ENCODE measurements at regions not wholly inside any gene's neighbourhood (a gene's known extent, or its start where the extent isn't known, plus 50 kb on each side); places are given as distances from the start of the nearest gene placed in this dataset.

GRCh38 chr3:5822843-5823242 lies 635.3 kb downstream of the EDEM1 start:
- no peak overlapping the region for H3K4me3 Mint-ChIP-seq
- ChIA-PET POLR2A (no interaction called here), CTCF (interaction anchor here (1.6 kb wide), 1 partner anchor 20 kb away, joined by 4 read pairs; no protein-coding TSS in a partner anchor)
- H3K27ac Mint-ChIP-seq = no peak overlapping the region
- no peak for DNase-seq
- no peaks in the 10 kb centered on the region for H3K9me3 Mint-ChIP-seq
- H3K27me3 Mint-ChIP-seq = no peaks in the 10 kb centered on the region
- no peaks in the 10 kb centered on the region for H3K36me3 Mint-ChIP-seq (ENCODE audit: low read depth)
- no peaks in the 10 kb centered on the region for H3K4me1 Mint-ChIP-seq

DNA sequence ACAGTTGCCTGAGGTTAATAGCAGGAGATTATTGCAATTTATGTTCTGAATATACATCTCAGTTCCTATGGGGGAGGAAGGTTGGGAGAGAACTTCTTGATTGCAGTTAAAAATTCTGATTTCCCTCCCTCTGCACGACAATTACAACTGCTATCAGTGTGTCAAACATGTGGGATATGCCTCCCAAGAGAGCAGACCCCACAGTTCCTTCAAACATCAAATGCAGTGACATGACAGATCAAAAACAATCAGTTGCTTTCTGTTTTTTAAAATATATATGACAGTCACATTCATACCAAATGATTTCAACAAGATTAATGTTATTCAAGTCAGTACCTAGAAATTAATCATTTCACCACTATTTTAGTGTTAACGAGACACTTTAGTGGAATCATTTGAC lies 639.0 kb downstream of the EDEM1 start:
- DNase-seq = no peak
- Mint-ChIP-seq H3K4me1 (no peaks in the 10 kb centered on the region), H3K4me3 (no peak overlapping the region), H3K27me3 (no peaks in the 10 kb centered on the region), H3K36me3 (ENCODE audit: low read depth) (no peaks in the 10 kb centered on the region), H3K27ac (no peak overlapping the region), H3K9me3 (no peaks in the 10 kb centered on the region)
- ChIA-PET POLR2A (no interaction called here), CTCF (interaction anchor here (1.4 kb wide), 1 partner anchor 17 kb away, joined by 3 read pairs; no protein-coding TSS in a partner anchor)

DNA sequence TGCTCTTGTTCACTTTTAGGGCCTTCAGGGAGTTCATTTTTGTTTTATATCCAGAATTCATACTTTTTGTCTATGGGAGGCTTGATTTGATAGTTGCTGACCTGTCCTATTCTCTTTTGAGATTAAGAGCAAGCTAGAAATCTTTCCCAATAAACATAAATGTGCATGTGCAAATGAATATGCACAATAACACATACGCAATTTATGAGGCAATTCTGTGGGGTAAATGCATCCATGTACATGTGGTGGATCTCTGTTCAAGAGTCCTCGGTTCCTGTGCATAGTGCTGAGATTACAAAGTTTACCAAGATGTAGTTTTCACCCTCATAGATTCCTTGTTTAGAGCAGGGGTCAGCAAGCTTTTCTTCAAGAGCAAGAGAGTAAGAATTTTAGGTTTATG lies 640.7 kb downstream of the EDEM1 start:
- DNase-seq = no peak
- Mint-ChIP-seq H3K27ac (no peak overlapping the region), H3K27me3 (no peaks in the 10 kb centered on the region), H3K36me3 (ENCODE audit: low read depth) (no peaks in the 10 kb centered on the region), H3K4me1 (no peaks in the 10 kb centered on the region), H3K4me3 (no peak overlapping the region), H3K9me3 (no peaks in the 10 kb centered on the region)
- ChIA-PET CTCF (no interaction called here), POLR2A (no interaction called here)

DNA sequence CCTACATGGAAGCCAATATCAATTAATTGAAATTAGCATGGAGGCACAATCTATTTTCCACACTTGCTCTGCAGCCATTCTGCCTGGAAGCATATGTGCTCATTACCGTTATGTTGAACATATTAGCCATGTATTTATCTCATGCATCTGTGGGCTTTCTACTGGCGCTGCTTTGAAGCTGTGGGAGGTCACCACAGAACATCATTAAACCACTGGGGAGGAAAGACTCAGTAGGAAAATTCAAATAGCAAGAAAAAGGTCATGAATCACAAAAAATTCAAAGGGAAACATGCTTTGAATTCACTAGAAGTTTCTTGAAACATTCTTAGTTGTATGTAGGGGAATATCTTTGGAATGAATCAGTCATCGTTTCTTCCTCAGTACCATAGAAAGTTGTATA lies 652.5 kb downstream of the EDEM1 start:
- ChIA-PET CTCF (no interaction called here), POLR2A (no interaction called here)
- no peak for DNase-seq
- H3K9me3 Mint-ChIP-seq = peaks cover 2% of the 10 kb centered on the region
- H3K36me3 Mint-ChIP-seq (ENCODE audit: low read depth) = no peaks in the 10 kb centered on the region
- no peak overlapping the region for H3K4me3 Mint-ChIP-seq
- no peak overlapping the region for H3K27ac Mint-ChIP-seq
- H3K27me3 Mint-ChIP-seq = no peaks in the 10 kb centered on the region
- no peaks in the 10 kb centered on the region for H3K4me1 Mint-ChIP-seq

- POLR2A ChIA-PET = no interaction called here
- Mint-ChIP-seq H3K4me1 (no peaks in the 10 kb centered on the region), H3K27ac (no peak overlapping the region), H3K36me3 (ENCODE audit: low read depth) (no peaks in the 10 kb centered on the region), H3K27me3 (no peaks in the 10 kb centered on the region), H3K9me3 (no peaks in the 10 kb centered on the region), H3K4me3 (no peak overlapping the region)
- CTCF ChIA-PET = no interaction called here
- no peak for DNase-seq
These were observed 654.1 kb downstream of the EDEM1 start for GRCh38 chr3:5841599-5841998.

DNA sequence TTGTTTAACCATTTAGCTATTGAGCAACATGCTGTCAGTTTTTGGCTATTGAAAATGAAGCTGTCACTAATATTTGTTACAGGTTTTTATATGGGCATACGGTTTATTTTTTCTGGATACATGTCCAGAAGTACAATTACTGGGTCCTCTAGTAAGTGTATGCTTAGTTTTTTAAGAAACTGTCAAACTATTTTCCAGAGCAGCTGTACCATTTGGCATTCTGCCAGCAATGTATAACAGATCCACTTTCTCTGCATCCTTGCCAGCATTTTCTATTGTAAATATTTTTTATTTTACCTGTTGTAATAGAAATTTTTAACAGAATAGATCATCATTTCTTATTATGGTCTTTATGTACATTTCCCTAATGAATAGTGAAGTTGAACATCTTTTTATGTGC lies 658.8 kb downstream of the EDEM1 start:
- H3K27ac Mint-ChIP-seq = no peak overlapping the region
- CTCF ChIA-PET = no interaction called here

GRCh38 chr3:5861151-5861550 lies 673.6 kb downstream of the EDEM1 start:
- CTCF ChIA-PET = interaction anchor here (0.7 kb wide), 1 partner anchor 92 kb away, joined by 3 read pairs; no protein-coding TSS in a partner anchor
- POLR2A ChIA-PET = no interaction called here
- H3K36me3 Mint-ChIP-seq (ENCODE audit: low read depth) = no peaks in the 10 kb centered on the region
- H3K27me3 Mint-ChIP-seq = no peaks in the 10 kb centered on the region
- no peak overlapping the region for H3K4me3 Mint-ChIP-seq
- DNase-seq = no peak
- no peak overlapping the region for H3K27ac Mint-ChIP-seq
- H3K9me3 Mint-ChIP-seq = no peaks in the 10 kb centered on the region
- H3K4me1 Mint-ChIP-seq = no peaks in the 10 kb centered on the region

More for the DNA sequence above, 658.8 kb downstream of the EDEM1 start:
- Mint-ChIP-seq H3K4me3 (no peak overlapping the region), H3K36me3 (ENCODE audit: low read depth) (no peaks in the 10 kb centered on the region), H3K9me3 (no peaks in the 10 kb centered on the region), H3K4me1 (no peaks in the 10 kb centered on the region), H3K27me3 (no peaks in the 10 kb centered on the region)
- POLR2A ChIA-PET = no interaction called here
- no peak for DNase-seq

GRCh38 chr3:5874931-5875341 lies 687.4 kb downstream of the EDEM1 start:
- H3K36me3 Mint-ChIP-seq (ENCODE audit: low read depth) = no peaks in the 10 kb centered on the region
- no peak overlapping the region for H3K27ac Mint-ChIP-seq
- DNase-seq = no peak
- H3K4me3 Mint-ChIP-seq = no peak overlapping the region
- ChIA-PET POLR2A (no interaction called here), CTCF (no interaction called here)
- peaks cover 4% of the 10 kb centered on the region for H3K9me3 Mint-ChIP-seq
- H3K4me1 Mint-ChIP-seq = no peaks in the 10 kb centered on the region
- no peaks in the 10 kb centered on the region for H3K27me3 Mint-ChIP-seq

DNA sequence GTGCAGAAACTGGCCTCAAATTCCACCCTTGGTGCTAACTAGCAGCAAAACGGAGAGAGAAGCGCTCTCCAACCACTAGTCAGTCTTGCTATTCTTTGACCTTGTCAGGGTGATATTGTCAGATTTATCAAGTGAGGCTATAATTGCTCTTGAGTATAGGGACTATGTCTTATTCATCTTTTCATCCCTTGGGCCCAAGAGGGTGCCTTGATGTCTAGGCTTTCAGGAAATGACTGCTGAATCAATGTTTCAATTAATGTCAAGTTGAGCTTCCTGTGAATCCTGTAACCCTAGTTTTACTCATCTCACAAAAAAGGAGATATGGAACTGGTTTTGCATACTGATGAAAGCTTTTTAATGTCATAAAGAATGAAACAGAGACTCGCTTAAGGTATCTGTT lies 701.3 kb downstream of the EDEM1 start:
- Mint-ChIP-seq H3K36me3 (ENCODE audit: low read depth) (no peaks in the 10 kb centered on the region), H3K4me3 (no peak overlapping the region), H3K27me3 (no peaks in the 10 kb centered on the region), H3K27ac (no peak overlapping the region), H3K4me1 (no peaks in the 10 kb centered on the region), H3K9me3 (no peaks in the 10 kb centered on the region)
- no peak for DNase-seq
- POLR2A ChIA-PET = no interaction called here
- CTCF ChIA-PET = no interaction called here

GRCh38 chr3:5889374-5889773 lies 701.9 kb downstream of the EDEM1 start:
- ChIA-PET POLR2A (no interaction called here), CTCF (no interaction called here)
- Mint-ChIP-seq H3K27me3 (no peaks in the 10 kb centered on the region), H3K4me3 (no peak overlapping the region), H3K9me3 (no peaks in the 10 kb centered on the region), H3K4me1 (no peaks in the 10 kb centered on the region), H3K36me3 (ENCODE audit: low read depth) (no peaks in the 10 kb centered on the region), H3K27ac (no peak overlapping the region)
- no peak for DNase-seq

GRCh38 chr3:5891711-5892110 lies 704.2 kb downstream of the EDEM1 start:
- H3K27ac Mint-ChIP-seq = no peak overlapping the region
- DNase-seq = no peak
- no peaks in the 10 kb centered on the region for H3K36me3 Mint-ChIP-seq (ENCODE audit: low read depth)
- no peaks in the 10 kb centered on the region for H3K9me3 Mint-ChIP-seq
- no peak overlapping the region for H3K4me3 Mint-ChIP-seq
- ChIA-PET CTCF (no interaction called here), POLR2A (no interaction called here)
- H3K4me1 Mint-ChIP-seq = no peaks in the 10 kb centered on the region
- H3K27me3 Mint-ChIP-seq = no peaks in the 10 kb centered on the region

GRCh38 chr3:5898106-5898505 lies 710.6 kb downstream of the EDEM1 start:
- no peak for DNase-seq
- Mint-ChIP-seq H3K27me3 (no peaks in the 10 kb centered on the region), H3K9me3 (peaks cover 3% of the 10 kb centered on the region), H3K36me3 (ENCODE audit: low read depth) (no peaks in the 10 kb centered on the region), H3K4me3 (no peak overlapping the region), H3K27ac (no peak overlapping the region), H3K4me1 (no peaks in the 10 kb centered on the region)
- POLR2A ChIA-PET = no interaction called here
- CTCF ChIA-PET = no interaction called here

- ChIA-PET CTCF (no interaction called here), POLR2A (no interaction called here)
- Mint-ChIP-seq H3K4me1 (no peaks in the 10 kb centered on the region), H3K27ac (no peak overlapping the region), H3K36me3 (ENCODE audit: low read depth) (no peaks in the 10 kb centered on the region), H3K9me3 (peaks cover 3% of the 10 kb centered on the region), H3K27me3 (no peaks in the 10 kb centered on the region), H3K4me3 (no peak overlapping the region)
- no peak for DNase-seq
These were observed 711.7 kb downstream of the EDEM1 start for GRCh38 chr3:5899014-5899761.

DNA sequence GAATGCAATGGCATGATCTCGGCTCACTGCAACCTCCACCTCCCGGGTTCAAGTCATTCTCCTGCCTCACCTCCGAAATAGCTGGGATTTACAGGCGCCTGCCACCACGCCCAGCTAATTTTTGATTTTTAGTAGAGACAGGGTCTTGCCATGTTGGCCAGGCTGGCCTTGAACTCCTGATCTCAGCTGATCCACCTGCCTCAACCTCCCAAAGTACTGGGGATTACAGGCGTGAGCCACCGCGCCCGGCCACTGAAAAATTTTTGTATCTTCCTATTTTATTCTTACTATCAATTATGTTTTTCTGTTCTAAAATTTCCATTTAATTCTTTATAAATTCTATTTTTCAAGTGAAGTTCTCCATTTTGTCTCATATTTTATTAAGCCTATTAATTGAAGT lies 730.4 kb downstream of the EDEM1 start:
- Mint-ChIP-seq H3K9me3 (peaks cover 8% of the 10 kb centered on the region), H3K27ac (no peak overlapping the region), H3K4me1 (no peaks in the 10 kb centered on the region), H3K36me3 (ENCODE audit: low read depth) (no peaks in the 10 kb centered on the region), H3K27me3 (no peaks in the 10 kb centered on the region), H3K4me3 (no peak overlapping the region)
- POLR2A ChIA-PET = no interaction called here
- CTCF ChIA-PET = no interaction called here
- DNase-seq = no peak
